IMR-90 (cell line): ENCODE measurements at regions not wholly inside any gene's neighbourhood (a gene's known extent, or its start where the extent isn't known, plus 50 kb on each side); places are given as distances from the start of the nearest gene placed in this dataset.

Experiments used
- BHLHE40 ChIP-seq: fragments of 150-350 bp; IDR thresholded peaks from 2 replicates; pipeline ENCODE4 v1.6.1; 2016; ENCODE audit warnings: mild to moderate bottlenecking, low read depth, low read length
- CTCF ChIP-seq: conservative IDR thresholded peaks from 2 replicates; pipeline ENCODE4 v1.5.1; 2012; ENCODE audit warnings: mild to moderate bottlenecking, low read depth, low read length, improper control_type of control experiment
- FOS ChIP-seq: fragments of 150-350 bp; IDR thresholded peaks from 2 replicates; pipeline ENCODE4 v1.6.1; 2016; ENCODE audit warnings: low read depth, low read length
- MAFK ChIP-seq: IDR thresholded peaks from 2 replicates; pipeline ENCODE4 v1.6.1; 2012; ENCODE audit warnings: low read depth, low read length, improper control_type of control experiment
- POLR2A ChIP-seq: IDR thresholded peaks from 2 replicates; pipeline ENCODE4 v1.6.1; 2012; ENCODE audit warnings: mild to moderate bottlenecking, low read depth, low read length
- RFX5 ChIP-seq: IDR thresholded peaks from 2 replicates; pipeline ENCODE4 v1.8.0; 2012; ENCODE audit warnings: low read depth, mild to moderate bottlenecking, low read length, moderate library complexity
- USF2 ChIP-seq: fragments of 150-350 bp; IDR thresholded peaks from 2 replicates; pipeline ENCODE4 v1.6.1; 2017; ENCODE audit warnings: mild to moderate bottlenecking, antibody characterized with exemption, low read length, low read depth

- TF ChIP-seq CTCF (no peak), RFX5 (no peak), POLR2A (no peak), BHLHE40 (0 out of 2 replicates have a peak, but pooled peaks have one; percentile 35), USF2 (no peak), FOS (peak; percentile 60), MAFK (peak; percentile 84)
These were observed 149.7 kb downstream of the ESM1 start for GRCh38 chr5:54835647-54836046.
